Adrenal gland (tissue), 9 donors: ENCODE measurements at regions not wholly inside any gene's neighbourhood (a gene's known extent, or its start where the extent isn't known, plus 50 kb on each side); places are given as distances from the start of the nearest gene placed in this dataset.

ENCODE experiments used
- DNase-seq, 7 donors: peaks; one replicate each; pipeline ENCODE4 v3.0.0-alpha.2; 2019 to 2020
- H3K27ac ChIP-seq, 5 donors: fragments of 200-600 bp; sonication (generic) in 4 of 5; 1 replicate in 3 of 5; 2 replicates in 2 of 5; pipeline versions ENCODE4 v1.5.1 to v1.8.0; 2016 to 2020; ENCODE audit warnings: mild to moderate bottlenecking in 1 of 5
- H3K27me3 ChIP-seq: fragments of 200-600 bp; 2 replicates; pipeline ENCODE4 v1.8.0; 2021
- H3K36me3 ChIP-seq, 2 donors: fragments of 200-600 bp; replicated peaks in 1 of 2; 1 replicate in 1 of 2; 2 replicates in 1 of 2; pipeline versions ENCODE4 v1.5.1 to v1.8.0; 2018 to 2022
- H3K4me1 ChIP-seq, 2 donors: fragments of 200-600 bp; replicated peaks in 1 of 2; 1 replicate in 1 of 2; 2 replicates in 1 of 2; pipeline versions ENCODE4 v1.5.1 to v1.8.0; 2018 to 2021
- H3K4me3 ChIP-seq, 4 donors: fragments of 200-600 bp; sonication (generic) in 3 of 4; one replicate each; pipeline ENCODE4 v1.5.1; 2016 to 2018
- H3K9me3 ChIP-seq, 3 donors: fragments of 200-600 bp; sonication (generic) in 1 of 3; replicated peaks in 1 of 3; 1 replicate in 2 of 3; 2 replicates in 1 of 3; pipeline versions ENCODE4 v1.5.1 to v1.8.0; 2016 to 2021
- POLR2A ChIP-seq, 2 donors: fragments of 450-650 bp; IDR thresholded peaks; one replicate each; pipeline ENCODE4 v1.6.1; 2017; ENCODE audit warnings: antibody characterized with exemption in 2 of 2, mild to moderate bottlenecking in 2 of 2, moderate library complexity in 1 of 2
- WGBS, 4 donors: extraction: QIAGEN DNeasy Blood & Tissue Kit in 2 of 4; methylation state at CpG; one replicate each; pipeline versions ENCODE4 v1.1.5 to v1.1.7; 2013 to 2017; 5-methylcytosine and 5-hydroxymethylcytosine counted together
- intact Hi-C, 2 donors: fragments of 100-400 bp; cut with DNase I; formaldehyde crosslinking; loops; one replicate each; pipeline versions ENCODE4 v1.14.1 to v1.15.0; 2022 to 2023
- TF ChIP-seq, protein P1 (sequence below), 6 experiments: fragments of 450-650 bp in 4 of 6; fragments of 200-600 bp in 2 of 6; sonication (generic) in 1 of 6; IDR thresholded peaks; 1 replicate in 5 of 6; 2 replicates in 1 of 6; pipeline versions ENCODE4 v1.5.1 to v1.8.0; 2016 to 2021; ENCODE audit warnings: antibody characterized with exemption in 6 of 6, mild to moderate bottlenecking in 2 of 6, moderate library complexity in 1 of 6
- donor health status: healthy with polysubstance abuse.
- donor health status: Bipolar disorder and iron deficiency.
- donor health status: DM: yes; HTN: yes; CAD: no.
- donor health status: DM: no; HTN: no; CAD: no.
- donor health status: DM: no; HTN: no; CAD: no.

DNA sequence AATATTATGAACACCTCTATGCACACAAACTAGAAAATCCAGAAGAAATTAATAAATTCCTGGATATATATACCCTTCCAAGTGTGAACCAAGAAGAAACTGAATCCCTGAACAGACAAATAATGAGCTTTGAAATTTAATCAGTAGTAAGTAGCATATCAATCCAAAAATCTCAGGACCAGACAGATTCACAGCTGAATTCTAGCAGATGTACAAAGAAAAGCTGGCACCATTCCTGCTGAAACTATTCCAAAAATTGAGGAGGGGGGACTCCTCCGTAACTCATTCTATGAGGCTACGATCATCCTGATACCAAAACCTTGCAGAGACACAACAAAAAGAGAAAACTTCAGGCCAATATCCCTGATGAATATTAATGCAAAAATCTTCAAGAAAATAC is 67.0 kb upstream of the PDE7B start:
- H3K4me1 ChIP-seq, result no peaks in the 10 kb centered on the region
- H3K9me3 ChIP-seq, result no peaks in the 10 kb centered on the region
- no peaks in the 10 kb centered on the region for H3K27me3 ChIP-seq
- no peaks in the 10 kb centered on the region for H3K36me3 ChIP-seq
- TF ChIP-seq, protein P1, sequence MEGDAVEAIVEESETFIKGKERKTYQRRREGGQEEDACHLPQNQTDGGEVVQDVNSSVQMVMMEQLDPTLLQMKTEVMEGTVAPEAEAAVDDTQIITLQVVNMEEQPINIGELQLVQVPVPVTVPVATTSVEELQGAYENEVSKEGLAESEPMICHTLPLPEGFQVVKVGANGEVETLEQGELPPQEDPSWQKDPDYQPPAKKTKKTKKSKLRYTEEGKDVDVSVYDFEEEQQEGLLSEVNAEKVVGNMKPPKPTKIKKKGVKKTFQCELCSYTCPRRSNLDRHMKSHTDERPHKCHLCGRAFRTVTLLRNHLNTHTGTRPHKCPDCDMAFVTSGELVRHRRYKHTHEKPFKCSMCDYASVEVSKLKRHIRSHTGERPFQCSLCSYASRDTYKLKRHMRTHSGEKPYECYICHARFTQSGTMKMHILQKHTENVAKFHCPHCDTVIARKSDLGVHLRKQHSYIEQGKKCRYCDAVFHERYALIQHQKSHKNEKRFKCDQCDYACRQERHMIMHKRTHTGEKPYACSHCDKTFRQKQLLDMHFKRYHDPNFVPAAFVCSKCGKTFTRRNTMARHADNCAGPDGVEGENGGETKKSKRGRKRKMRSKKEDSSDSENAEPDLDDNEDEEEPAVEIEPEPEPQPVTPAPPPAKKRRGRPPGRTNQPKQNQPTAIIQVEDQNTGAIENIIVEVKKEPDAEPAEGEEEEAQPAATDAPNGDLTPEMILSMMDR (IDR thresholded peaks at IDR 0.05), result no peak
- TF ChIP-seq POLR2A (IDR thresholded peaks at IDR 0.05), result no peak
- intact Hi-C loops, result no loop called here
- no peak overlapping the region for H3K27ac ChIP-seq
- DNase-seq, result no peak
- H3K4me3 ChIP-seq, result no peak overlapping the region
- 87 to 96% (median 94%) methylated on average over 2 of the region's 2 CpGs for WGBS, 4 donors

DNA sequence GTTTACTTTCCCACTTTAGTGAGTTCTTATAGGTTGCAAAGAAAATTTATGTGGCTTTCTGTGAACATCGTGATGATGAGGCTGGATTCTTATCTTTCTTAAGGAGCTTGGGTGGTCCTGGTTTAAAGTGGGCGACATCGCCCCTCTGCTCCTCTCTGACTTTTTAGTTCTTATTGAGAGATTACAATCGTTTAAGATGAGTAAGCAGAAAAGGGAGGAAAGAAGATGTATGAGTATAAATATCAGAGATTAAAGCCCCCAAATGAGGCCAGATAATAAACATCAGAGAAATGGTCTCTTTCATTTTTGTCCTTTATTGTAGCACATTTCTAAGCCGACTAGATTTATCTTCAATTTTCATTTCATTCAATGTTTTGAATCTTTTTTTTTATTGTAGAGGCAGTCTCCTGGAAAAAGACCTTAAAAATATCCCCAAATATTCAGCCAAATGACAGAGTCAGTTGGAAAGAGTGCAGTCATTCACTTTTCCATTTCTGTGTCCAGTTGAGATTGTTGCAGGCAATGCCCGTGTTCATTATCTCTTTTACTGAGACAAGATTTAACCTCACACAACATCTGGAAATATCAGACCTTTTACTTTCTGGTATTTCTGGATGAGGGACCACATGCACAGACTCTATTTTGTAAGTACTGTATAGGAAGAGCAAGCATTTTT is 62.0 kb upstream of the PDE7B start:
- H3K9me3 ChIP-seq, result no peaks in the 10 kb centered on the region
- no peak for TF ChIP-seq POLR2A (IDR thresholded peaks at IDR 0.05)
- TF ChIP-seq, protein P1 (IDR thresholded peaks at IDR 0.05), result no peak
- DNase-seq, result no peak
- H3K27me3 ChIP-seq, result no peaks in the 10 kb centered on the region
- H3K4me3 ChIP-seq, result no peak overlapping the region
- intact Hi-C loops, result no loop called here
- no peaks in the 10 kb centered on the region for H3K4me1 ChIP-seq
- no peak overlapping the region for H3K27ac ChIP-seq
- 57 to 60% (median 59%) methylated on average over 6 of the region's 6 CpGs for WGBS, 4 donors
- H3K36me3 ChIP-seq, result no peaks in the 10 kb centered on the region

DNA sequence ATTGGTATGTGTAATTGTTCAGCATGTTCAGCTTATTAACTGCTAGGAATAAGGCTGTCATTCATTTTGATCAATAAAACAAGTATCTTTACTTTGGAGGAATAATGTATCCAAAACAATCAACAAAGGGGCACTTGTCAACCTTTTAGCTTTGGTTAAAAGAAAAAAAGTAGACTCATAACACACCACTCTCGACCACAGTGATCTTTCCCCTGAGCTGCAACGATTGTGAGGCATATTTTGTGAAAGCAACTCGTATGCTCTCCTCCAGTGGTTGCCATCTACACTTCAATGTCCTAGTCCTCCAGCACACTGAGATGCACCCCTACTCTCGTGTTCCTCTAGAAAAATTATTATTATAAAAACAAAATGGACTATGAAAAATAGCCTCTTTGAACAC is 60.1 kb upstream of the PDE7B start:
- H3K36me3 ChIP-seq, result no peaks in the 10 kb centered on the region

DNA sequence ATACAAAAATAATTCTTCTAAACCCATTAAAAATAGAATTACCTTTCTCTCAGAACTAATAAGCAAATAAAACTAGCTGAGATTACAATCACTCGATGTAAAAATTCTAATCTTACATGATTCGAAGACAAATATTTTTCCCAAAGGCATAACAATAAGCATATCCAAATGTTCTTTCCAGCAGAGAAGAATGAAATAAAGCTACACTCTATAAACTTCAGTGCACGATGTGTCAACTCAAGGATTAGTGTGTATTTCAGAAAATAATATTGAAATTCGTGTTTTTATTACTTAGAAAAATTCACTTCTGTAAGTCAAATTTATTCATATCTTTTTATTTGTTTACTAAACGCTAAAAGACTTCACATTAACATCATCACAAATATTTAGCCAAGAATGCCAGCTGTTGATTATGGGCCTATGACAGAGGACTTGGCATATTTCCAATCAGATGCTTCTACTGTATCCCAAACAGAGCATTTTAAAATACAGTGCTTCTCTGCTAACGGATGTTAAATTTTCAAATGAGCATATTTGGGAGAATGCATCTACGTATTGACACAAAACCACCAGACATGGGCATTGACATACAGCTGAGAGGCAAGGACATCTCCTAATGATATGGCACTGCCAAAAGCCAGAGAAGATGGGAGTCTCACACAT is 54.7 kb upstream of the PDE7B start:
- Histone ChIP-seq H3K4me1 (no peaks in the 10 kb centered on the region), H3K27ac (no peak overlapping the region), H3K9me3 (no peaks in the 10 kb centered on the region), H3K27me3 (no peaks in the 10 kb centered on the region), H3K4me3 (no peak overlapping the region), H3K36me3 (no peaks in the 10 kb centered on the region)
- WGBS, 4 donors, result 76 to 82% (median 78%) methylated on average over 7 of the region's 7 CpGs
- no peak for DNase-seq
- intact Hi-C loops, result no loop called here
- TF ChIP-seq, protein P1 (IDR thresholded peaks at IDR 0.05), result no peak
- TF ChIP-seq POLR2A (IDR thresholded peaks at IDR 0.05), result no peak

More for the DNA sequence above, 60.1 kb upstream of the PDE7B start:
- intact Hi-C loops, result no loop called here
- Histone ChIP-seq H3K4me1 (no peaks in the 10 kb centered on the region), H3K27ac (no peak overlapping the region), H3K27me3 (no peaks in the 10 kb centered on the region), H3K9me3 (no peaks in the 10 kb centered on the region), H3K4me3 (no peak overlapping the region)
- WGBS, 4 donors, result 79 to 82% (median 80%) methylated on average over 4 of the region's 4 CpGs
- TF ChIP-seq, protein P1 (IDR thresholded peaks at IDR 0.05), result no peak
- no peak for TF ChIP-seq POLR2A (IDR thresholded peaks at IDR 0.05)
- DNase-seq, result no peak
